ENCODE measurements at regions not wholly inside any gene's neighbourhood (a gene's known extent, or its start where the extent isn't known, plus 50 kb on each side); places are given as distances from the start of the nearest gene placed in this dataset.

- Histone ChIP-seq H4K20me1 (ENCODE audit: insufficient read depth) (no peaks in the 10 kb centered on the region), H3K36me3 (ENCODE audit: insufficient read depth, low read length) (no peaks in the 10 kb centered on the region), H3F3A (ENCODE audit: insufficient read depth, low read length, poor library complexity, severe bottlenecking) (no peaks in the 10 kb centered on the region), H2AFZ (ENCODE audit: low read depth, low read length) (no peak overlapping the region), H3K9me3 (ENCODE audit: low read length) (no peaks in the 10 kb centered on the region), H3K27me3 (ENCODE audit: insufficient read depth, low read depth, low read length) (no peaks in the 10 kb centered on the region), H3K4me3 (ENCODE audit: low read length) (no peak overlapping the region), H3K9me2 (ENCODE audit: insufficient read depth, low read length) (no peaks in the 10 kb centered on the region), H3K79me2 (replicated peaks; ENCODE audit: insufficient read depth, low read length) (no peaks in the 10 kb centered on the region), H3K27ac (ENCODE audit: low read length) (no peak overlapping the region), H3K4me2 (ENCODE audit: low read length) (no peak overlapping the region), H3K9ac (ENCODE audit: low read length) (no peak overlapping the region)
- TF ChIP-seq EP300 (conservative IDR thresholded peaks at IDR 0.05; ENCODE audit: poor library complexity, severe bottlenecking) (no peak), TAF1 (IDR thresholded peaks at IDR 0.05; ENCODE audit: low read depth) (no peak), EZH2 (IDR thresholded peaks at IDR 0.05; ENCODE audit: borderline replicate concordance, insufficient read depth, low read length, poor library complexity, severe bottlenecking) (no peak), REST (IDR thresholded peaks at IDR 0.05; ENCODE audit: borderline replicate concordance) (no peak), RAD21 (conservative IDR thresholded peaks at IDR 0.05) (no peak), POLR2AphosphoS5 (IDR thresholded peaks at IDR 0.05) (no peak)
Measured at GRCh38 chr2:215652388-215652787, 216.5 kb upstream of the FN1 start.

- no peak overlapping the region for H3K4me2 ChIP-seq (ENCODE audit: low read length)
- H3K9ac ChIP-seq (ENCODE audit: low read length) = no peak overlapping the region
- no peak overlapping the region for H3K27ac ChIP-seq (ENCODE audit: low read length)
- H3K27me3 ChIP-seq (ENCODE audit: insufficient read depth, low read depth, low read length) = no peaks in the 10 kb centered on the region
- H3K4me3 ChIP-seq (ENCODE audit: low read length) = no peak overlapping the region
- H4K20me1 ChIP-seq (ENCODE audit: insufficient read depth) = no peaks in the 10 kb centered on the region
- H3K36me3 ChIP-seq (ENCODE audit: insufficient read depth, low read length) = no peaks in the 10 kb centered on the region
- H3K79me2 ChIP-seq (replicated peaks; ENCODE audit: insufficient read depth, low read length) = no peaks in the 10 kb centered on the region
- H3K9me2 ChIP-seq (ENCODE audit: insufficient read depth, low read length) = no peaks in the 10 kb centered on the region
- H3K9me3 ChIP-seq (ENCODE audit: low read length) = no peaks in the 10 kb centered on the region
- TF ChIP-seq EP300 (conservative IDR thresholded peaks at IDR 0.05; ENCODE audit: poor library complexity, severe bottlenecking) (no peak), TAF1 (IDR thresholded peaks at IDR 0.05; ENCODE audit: low read depth) (no peak), POLR2AphosphoS5 (IDR thresholded peaks at IDR 0.05) (no peak), CTCF (IDR thresholded peaks at IDR 0.05; ENCODE audit: poor library complexity, severe bottlenecking) (no peak), RAD21 (conservative IDR thresholded peaks at IDR 0.05) (no peak)
- H2AFZ ChIP-seq (ENCODE audit: low read depth, low read length) = no peak overlapping the region
- no peaks in the 10 kb centered on the region for H3F3A ChIP-seq (ENCODE audit: insufficient read depth, low read length, poor library complexity, severe bottlenecking)
Measured at GRCh38 chr2:215651412-215651811, 215.5 kb upstream of the FN1 start.

GRCh38 chr2:215644233-215644897, 208.5 kb upstream of the FN1 start:
- Histone ChIP-seq H3K27me3 (ENCODE audit: insufficient read depth, low read depth, low read length) (no peaks in the 10 kb centered on the region), H3K9me2 (ENCODE audit: insufficient read depth, low read length) (no peaks in the 10 kb centered on the region), H3K9me3 (ENCODE audit: low read length) (no peaks in the 10 kb centered on the region), H3K36me3 (ENCODE audit: insufficient read depth, low read length) (no peaks in the 10 kb centered on the region), H3K9ac (ENCODE audit: low read length) (no peak overlapping the region), H3K4me3 (ENCODE audit: low read length) (no peak overlapping the region), H2AFZ (ENCODE audit: low read depth, low read length) (no peak overlapping the region), H4K20me1 (ENCODE audit: insufficient read depth) (no peaks in the 10 kb centered on the region), H3K79me2 (replicated peaks; ENCODE audit: insufficient read depth, low read length) (no peaks in the 10 kb centered on the region), H3F3A (ENCODE audit: insufficient read depth, low read length, poor library complexity, severe bottlenecking) (no peaks in the 10 kb centered on the region), H3K4me2 (ENCODE audit: low read length) (no peak overlapping the region), H3K27ac (ENCODE audit: low read length) (no peak overlapping the region)
- TF ChIP-seq EZH2 (IDR thresholded peaks at IDR 0.05; ENCODE audit: borderline replicate concordance, insufficient read depth, low read length, poor library complexity, severe bottlenecking) = no peak
- no peak for TF ChIP-seq RAD21 (conservative IDR thresholded peaks at IDR 0.05)
- TF ChIP-seq MXI1 (conservative IDR thresholded peaks at IDR 0.05; ENCODE audit: poor library complexity, severe bottlenecking) = no peak
- no peak for TF ChIP-seq SMC3 (conservative IDR thresholded peaks at IDR 0.05; ENCODE audit: poor library complexity)
- no peak for TF ChIP-seq POLR2AphosphoS5 (IDR thresholded peaks at IDR 0.05)
- TF ChIP-seq CTCF (IDR thresholded peaks at IDR 0.05; ENCODE audit: poor library complexity, severe bottlenecking) = no peak
- TF ChIP-seq REST (IDR thresholded peaks at IDR 0.05; ENCODE audit: borderline replicate concordance) = no peak
- TF ChIP-seq EP300 (conservative IDR thresholded peaks at IDR 0.05; ENCODE audit: poor library complexity, severe bottlenecking) = no peak

All from neural cell (in vitro differentiated cells).